Neuronal stem cell (in vitro differentiated cells): ENCODE measurements at regions not wholly inside any gene's neighbourhood (a gene's known extent, or its start where the extent isn't known, plus 50 kb on each side); places are given as distances from the start of the nearest gene placed in this dataset.

ENCODE experiments used
- DNase-seq: peaks from one replicate; pipeline ENCODE4 v3.0.0-alpha.2; 2013; ENCODE audit warnings: low spot score
- H2AFZ ChIP-seq: one replicate; pipeline ENCODE4 v1.6.1; 2013; ENCODE audit warnings: mild to moderate bottlenecking, low read length, inconsistent platforms
- H2AK5ac ChIP-seq: 2 replicates; pipeline ENCODE4 v1.6.1; 2013; ENCODE audit warnings: low read depth, mild to moderate bottlenecking, inconsistent platforms, low read length, moderate library complexity, mixed read lengths
- H2BK120ac ChIP-seq: 2 replicates; pipeline ENCODE4 v1.6.1; 2013; ENCODE audit warnings: low read depth, mild to moderate bottlenecking, inconsistent platforms, low read length, moderate library complexity, mixed read lengths
- H2BK12ac ChIP-seq: one replicate; pipeline ENCODE4 v1.6.1; 2013; ENCODE audit warnings: low read length, inconsistent platforms
- H2BK15ac ChIP-seq: 2 replicates; pipeline ENCODE4 v1.6.1; 2013; ENCODE audit warnings: mild to moderate bottlenecking, low read length, inconsistent platforms, mixed read lengths
- H2BK5ac ChIP-seq: one replicate; pipeline ENCODE4 v1.6.1; 2013; ENCODE audit warnings: inconsistent platforms, mild to moderate bottlenecking, low read length, moderate library complexity
- H3K14ac ChIP-seq: one replicate; pipeline ENCODE4 v1.6.1; 2013; ENCODE audit warnings: low read length, inconsistent platforms
- H3K18ac ChIP-seq: 2 replicates; pipeline ENCODE4 v1.6.1; 2013; ENCODE audit warnings: low read length, inconsistent platforms
- H3K23ac ChIP-seq: 2 replicates; pipeline ENCODE4 v1.6.1; 2013; ENCODE audit warnings: low read depth, mild to moderate bottlenecking, mixed read lengths, low read length, inconsistent platforms; ENCODE audit not compliant: poor library complexity
- H3K27ac ChIP-seq: replicated peaks from 3 replicates; pipeline ENCODE4 v1.5.1; 2013; ENCODE audit warnings: low read length, inconsistent platforms
- H3K27me3 ChIP-seq, 3 experiments: 2 replicates each; pipeline ENCODE4 v1.6.1; 2013; ENCODE audit warnings: low read length in 3 of 3, mild to moderate bottlenecking in 2 of 3, inconsistent platforms in 1 of 3, low read depth in 1 of 3, mixed read lengths in 1 of 3, moderate library complexity in 1 of 3; ENCODE audit not compliant: control insufficient read depth in 3 of 3, insufficient read depth in 3 of 3
- H3K36me3 ChIP-seq, 2 donors: replicated peaks in 1 of 2; 2 replicates each; pipeline ENCODE4 v1.6.1; 2013; ENCODE audit warnings: low read length in 2 of 2; ENCODE audit not compliant: control insufficient read depth in 2 of 2, insufficient read depth in 2 of 2
- H3K4ac ChIP-seq: 2 replicates; pipeline ENCODE4 v1.6.1; 2013; ENCODE audit warnings: inconsistent platforms, mild to moderate bottlenecking, low read length, moderate library complexity
- H3K4me1 ChIP-seq, 2 donors: 1 replicate in 1 of 2; 2 replicates in 1 of 2; pipeline ENCODE4 v1.6.1; 2013; ENCODE audit warnings: low read length in 2 of 2, low read depth in 1 of 2; ENCODE audit not compliant: control insufficient read depth in 2 of 2, insufficient read depth in 1 of 2
- H3K4me2 ChIP-seq: one replicate; pipeline ENCODE4 v1.6.1; 2013; ENCODE audit warnings: mild to moderate bottlenecking, low read length, inconsistent platforms; ENCODE audit not compliant: insufficient read depth, poor library complexity, severe bottlenecking
- H3K4me3 ChIP-seq, 2 donors: 2 replicates each; pipeline ENCODE4 v1.5.1; 2013; ENCODE audit warnings: low read length in 2 of 2, mild to moderate bottlenecking in 2 of 2, inconsistent platforms in 1 of 2, moderate library complexity in 1 of 2
- H3K79me1 ChIP-seq: one replicate; pipeline ENCODE4 v1.6.1; 2013; ENCODE audit warnings: low read depth, mild to moderate bottlenecking, inconsistent platforms, low read length, moderate library complexity
- H3K9ac ChIP-seq: one replicate; pipeline ENCODE4 v1.6.1; 2013; ENCODE audit warnings: mild to moderate bottlenecking, low read depth, low read length, inconsistent platforms; ENCODE audit not compliant: poor library complexity
- H3K9me3 ChIP-seq, 2 donors: replicated peaks in 1 of 2; 2 replicates each; pipeline versions ENCODE3 to v1.6.1; 2013; ENCODE audit warnings: low read length in 2 of 2, mild to moderate bottlenecking in 2 of 2, inconsistent platforms in 1 of 2, low read depth in 1 of 2, mixed read lengths in 1 of 2, moderate library complexity in 1 of 2; ENCODE audit not compliant: control insufficient read depth in 2 of 2, insufficient read depth in 1 of 2
- H4K8ac ChIP-seq: one replicate; pipeline ENCODE4 v1.6.1; 2013; ENCODE audit warnings: low read depth, mild to moderate bottlenecking, inconsistent platforms, low read length, moderate library complexity
- H4K91ac ChIP-seq: one replicate; pipeline ENCODE4 v1.6.1; 2013; ENCODE audit warnings: low read length, low read depth, mild to moderate bottlenecking, inconsistent platforms; ENCODE audit not compliant: poor library complexity
- WGBS, 2 donors: extraction: QIAGEN DNeasy Blood & Tissue Kit; methylation state at CpG; one replicate each; pipeline ENCODE4 v1.1.7; 2013; ENCODE audit warnings: missing lambda C conversion rate in 2 of 2, mixed read lengths in 1 of 2; ENCODE audit not compliant: insufficient read length in 2 of 2, insufficient replicate concordance in 1 of 2; ENCODE audit errors: extremely low coverage in 2 of 2; 5-methylcytosine and 5-hydroxymethylcytosine counted together

- Histone ChIP-seq H3K9ac (no peak overlapping the region), H4K8ac (no peak overlapping the region), H2AFZ (no peak overlapping the region), H3K9me3 (peaks cover under 1 to 11% of the 10 kb centered on the region in 2 donors), H2BK120ac (no peak overlapping the region), H3K79me1 (no peaks in the 10 kb centered on the region), H4K91ac (no peak overlapping the region), H3K4ac (no peak overlapping the region), H2BK15ac (no peak overlapping the region), H3K4me3 (no peak overlapping the region), H2BK5ac (no peak overlapping the region), H3K27me3 (no peaks in the 10 kb centered on the region), H2AK5ac (no peak overlapping the region), H3K18ac (no peak overlapping the region), H2BK12ac (no peak overlapping the region), H3K14ac (no peak overlapping the region), H3K4me2 (no peak overlapping the region), H3K23ac (no peak overlapping the region), H3K36me3 (no peaks in the 10 kb centered on the region), H3K4me1 (no peaks in the 10 kb centered on the region), H3K27ac (no peak overlapping the region)
- DNase-seq = no peak
These were observed 977.6 kb downstream of the MCTP2 start for GRCh38 chr15:95208988-95209387.

- no peak overlapping the region for H3K4ac ChIP-seq
- no peaks in the 10 kb centered on the region for H3K79me1 ChIP-seq
- no peak overlapping the region for H3K9ac ChIP-seq
- no peak overlapping the region for H2AK5ac ChIP-seq
- no peak overlapping the region for H3K23ac ChIP-seq
- no peak overlapping the region for H3K14ac ChIP-seq
- no peaks in the 10 kb centered on the region for H3K4me1 ChIP-seq
- no peak overlapping the region for H4K8ac ChIP-seq
- H2BK120ac ChIP-seq = no peak overlapping the region
- no peak overlapping the region for H2BK5ac ChIP-seq
- H2AFZ ChIP-seq = no peak overlapping the region
- H3K27ac ChIP-seq = no peak overlapping the region
- H3K36me3 ChIP-seq = no peaks in the 10 kb centered on the region
- peaks cover 2 to 11% of the 10 kb centered on the region in 2 donors for H3K9me3 ChIP-seq
- H2BK15ac ChIP-seq = no peak overlapping the region
- H3K4me2 ChIP-seq = no peak overlapping the region
- H3K4me3 ChIP-seq = no peak overlapping the region
- no peak overlapping the region for H2BK12ac ChIP-seq
- no CpG with 5 or more reads among the region's 1 CpG for WGBS, 2 donors
- no peak for DNase-seq
- H3K18ac ChIP-seq = no peak overlapping the region
- H4K91ac ChIP-seq = no peak overlapping the region
- no peaks in the 10 kb centered on the region for H3K27me3 ChIP-seq
These were observed 979.1 kb downstream of the MCTP2 start for GRCh38 chr15:95210436-95210981.

GRCh38 chr15:95215017-95215416 is 983.7 kb downstream of the MCTP2 start:
- no peak overlapping the region for H2BK120ac ChIP-seq
- no peaks in the 10 kb centered on the region for H3K79me1 ChIP-seq
- no peak overlapping the region for H3K27ac ChIP-seq
- H2AK5ac ChIP-seq = no peak overlapping the region
- no peak overlapping the region for H2BK15ac ChIP-seq
- H3K4me1 ChIP-seq = peaks cover 0 to 9% of the 10 kb centered on the region in 2 donors
- H3K9ac ChIP-seq = no peak overlapping the region
- H3K23ac ChIP-seq = no peak overlapping the region
- H3K4me2 ChIP-seq = no peak overlapping the region
- no peak overlapping the region for H4K91ac ChIP-seq
- no peaks in the 10 kb centered on the region for H3K36me3 ChIP-seq
- H2AFZ ChIP-seq = no peak overlapping the region
- no peak for DNase-seq
- H3K4me3 ChIP-seq = no peak overlapping the region
- no peak overlapping the region for H2BK12ac ChIP-seq
- no peak overlapping the region for H3K4ac ChIP-seq
- H2BK5ac ChIP-seq = no peak overlapping the region
- H4K8ac ChIP-seq = no peak overlapping the region
- H3K18ac ChIP-seq = no peak overlapping the region
- peaks cover 2 to 3% of the 10 kb centered on the region in 2 donors for H3K9me3 ChIP-seq
- no peak overlapping the region for H3K14ac ChIP-seq
- no peaks in the 10 kb centered on the region for H3K27me3 ChIP-seq

GRCh38 chr15:95226835-95227234 is 995.5 kb downstream of the MCTP2 start:
- Histone ChIP-seq H3K9me3 (peaks cover 0 to 8% of the 10 kb centered on the region in 2 donors), H2BK5ac (no peak overlapping the region), H3K27ac (no peak overlapping the region), H3K79me1 (no peaks in the 10 kb centered on the region), H4K91ac (no peak overlapping the region), H2AFZ (peak overlapping the region; percentile 52), H2BK12ac (no peak overlapping the region), H3K14ac (no peak overlapping the region), H2BK15ac (no peak overlapping the region), H2BK120ac (no peak overlapping the region), H3K9ac (no peak overlapping the region), H3K4me3 (no peak overlapping the region), H3K36me3 (no peaks in the 10 kb centered on the region), H4K8ac (no peak overlapping the region), H3K27me3 (no peaks in the 10 kb centered on the region), H3K4ac (no peak overlapping the region), H2AK5ac (no peak overlapping the region), H3K4me1 (no peaks in the 10 kb centered on the region), H3K4me2 (no peak overlapping the region), H3K18ac (no peak overlapping the region), H3K23ac (no peak overlapping the region)
- no peak for DNase-seq
- no CpG with 5 or more reads among the region's 5 CpGs for WGBS, 2 donors
